HepG2 (cell line): ENCODE measurements at regions not wholly inside any gene's neighbourhood (a gene's known extent, or its start where the extent isn't known, plus 50 kb on each side); places are given as distances from the start of the nearest gene placed in this dataset.

ENCODE experiments used
- ARID4A ChIP-seq: sonication (generic); formaldehyde crosslinking; IDR thresholded peaks from 2 replicates; pipeline ENCODE4 v1.5.0; 2020; ENCODE audit warnings: mild to moderate bottlenecking, missing genetic modification reagents, borderline replicate concordance
- CENPBD1 ChIP-seq: sonication (generic); formaldehyde crosslinking; IDR thresholded peaks from 2 replicates; pipeline ENCODE4 v1.8.0; 2022; ENCODE audit warnings: missing genetic modification reagents, low read depth, mild to moderate bottlenecking, borderline replicate concordance
- CHD4 ChIP-seq: fragments of 200-600 bp; sonication (generic); IDR thresholded peaks from 2 replicates; pipeline ENCODE4 v1.7.0; 2017; ENCODE audit warnings: mild to moderate bottlenecking, low read length, borderline replicate concordance
- ELF1 ChIP-seq: sonication (generic); formaldehyde crosslinking; IDR thresholded peaks from 2 replicates; pipeline ENCODE4 v1.4.0; 2020; ENCODE audit warnings: missing genetic modification reagents
- FOXC1 ChIP-seq: sonication (generic); formaldehyde crosslinking; IDR thresholded peaks from 2 replicates; pipeline ENCODE4 v1.8.0; 2022; ENCODE audit warnings: mild to moderate bottlenecking, missing genetic modification reagents, borderline replicate concordance
- HDAC1 ChIP-seq: sonication (generic); formaldehyde crosslinking; IDR thresholded peaks from 2 replicates; pipeline ENCODE4 v1.5.1; 2020; ENCODE audit warnings: mild to moderate bottlenecking, missing genetic modification reagents
- HNRNPUL1 ChIP-seq: fragments of 200-400 bp; formaldehyde crosslinking; IDR thresholded peaks from 2 replicates; pipeline ENCODE4 v1.6.1; 2017; ENCODE audit warnings: low read depth, mild to moderate bottlenecking, low read length, moderate library complexity
- KAT8 ChIP-seq: IDR thresholded peaks from 2 replicates; pipeline ENCODE4 v1.6.1; 2016; ENCODE audit warnings: missing genetic modification reagents, missing compliant biosample characterization
- KLF11 ChIP-seq: IDR thresholded peaks from 2 replicates; pipeline ENCODE4 v1.6.1; 2016; ENCODE audit warnings: missing compliant biosample characterization
- MTF1 ChIP-seq: sonication (generic); formaldehyde crosslinking; IDR thresholded peaks from 2 replicates; pipeline ENCODE4 v1.5.0; 2020; ENCODE audit warnings: missing genetic modification reagents
- RARG ChIP-seq: sonication (generic); formaldehyde crosslinking; IDR thresholded peaks from 2 replicates; pipeline ENCODE4 v1.4.0; 2020; ENCODE audit warnings: low read depth, mild to moderate bottlenecking, missing genetic modification reagents
- YY1 ChIP-seq: IDR thresholded peaks from 2 replicates; pipeline ENCODE4 v1.6.1; 2011; ENCODE audit warnings: low read length, low read depth, moderate library complexity, mild to moderate bottlenecking; ENCODE audit not compliant: insufficient read depth, insufficient replicate concordance
- ZNF281 ChIP-seq: sonication (generic); formaldehyde crosslinking; IDR thresholded peaks from 2 replicates; pipeline ENCODE4 v1.4.0; 2020; ENCODE audit warnings: missing genetic modification reagents, borderline replicate concordance
- ZNF335 ChIP-seq: sonication (generic); formaldehyde crosslinking; IDR thresholded peaks from 2 replicates; pipeline ENCODE4 v1.4.0; 2020; ENCODE audit warnings: missing genetic modification reagents
- ZNF432 ChIP-seq: sonication (generic); formaldehyde crosslinking; IDR thresholded peaks from 2 replicates; pipeline ENCODE4 v1.5.0; 2020; ENCODE audit warnings: missing genetic modification reagents, mild to moderate bottlenecking, borderline replicate concordance
- ZNF646 ChIP-seq: sonication (generic); formaldehyde crosslinking; IDR thresholded peaks from 2 replicates; pipeline ENCODE4 v1.9.0; 2021; ENCODE audit warnings: mild to moderate bottlenecking, missing genetic modification reagents

- TF ChIP-seq ZNF646 (CRISPR knock-in tag) = 0 out of 2 replicates have a peak, but pooled peaks have one; percentile 21
- no peak for TF ChIP-seq RARG
- TF ChIP-seq CHD4 = no peak
- no peak for TF ChIP-seq KAT8 (CRISPR knock-in tag)
- no peak for TF ChIP-seq FOXC1 (CRISPR knock-in tag)
- peak; percentile 73 for TF ChIP-seq HDAC1 (CRISPR knock-in tag)
- TF ChIP-seq HNRNPUL1 = no peak
- no peak for TF ChIP-seq KLF11 (CRISPR knock-in tag)
- TF ChIP-seq ELF1 = no peak
- TF ChIP-seq CENPBD1 (CRISPR knock-in tag) = no peak
- TF ChIP-seq MTF1 (CRISPR knock-in tag) = no peak
- TF ChIP-seq ZNF281 = no peak
- no peak for TF ChIP-seq ZNF335 (CRISPR knock-in tag)
- TF ChIP-seq ZNF432 (CRISPR knock-in tag) = no peak
- TF ChIP-seq ARID4A = peak; percentile 53; the same call in 1 of the 2 replicates
- TF ChIP-seq YY1 = no peak
Observed at GRCh38 chrX:129230850-129231512, 292.3 kb downstream of the SMARCA1 start (continued).
